IMR-90 (cell line): ENCODE measurements at regions not wholly inside any gene's neighbourhood (a gene's known extent, or its start where the extent isn't known, plus 50 kb on each side); places are given as distances from the start of the nearest gene placed in this dataset.

Experiments
- ATAC-seq: fragments of 200-7000 bp; cut with Tn5 transposase; 2 replicates; pipeline ENCODE4 v1.9.1; 2020; ENCODE audit warnings: low read depth, mild to moderate bottlenecking, moderate library complexity
- BruUV-seq: library from RNA; stranded (reverse); fragments of 400-500 nt; replicated peaks from 2 replicates; lab custom pipeline; 2021; lab: Mats Ljungman, UMichigan
- CTCF ChIA-PET: fragments of 300-600 bp; formaldehyde crosslinking; extraction: SDS; loops from one replicate; lab custom pipeline; 2021; ENCODE audit warnings: antibody characterized with exemption; lab: Yijun Ruan, JAX
- POLR2A ChIA-PET: fragments of 300-600 bp; sonication (Branson Sonifier 250); formaldehyde crosslinking; loops from one replicate; lab custom pipeline; 2022; ENCODE audit warnings: antibody characterized with exemption; ENCODE audit not compliant: unreplicated experiment; lab: Charles Lee
- DNase-seq: peaks from one replicate; pipeline ENCODE4 v3.0.0; 2013
- H2AFZ ChIP-seq: replicated peaks from 2 replicates; pipeline ENCODE3; 2013; ENCODE audit warnings: low read length, mild to moderate bottlenecking; ENCODE audit not compliant: poor library complexity
- H2AK5ac ChIP-seq: 2 replicates; pipeline ENCODE4 v1.6.1; 2013; ENCODE audit warnings: low read depth, low read length, inconsistent platforms
- H2AK9ac ChIP-seq: replicated peaks from 2 replicates; pipeline ENCODE3; 2013; ENCODE audit warnings: mild to moderate bottlenecking, low read depth, low read length, moderate library complexity; ENCODE audit not compliant: poor library complexity
- H2BK120ac ChIP-seq: 2 replicates; pipeline ENCODE4 v1.6.1; 2013; ENCODE audit warnings: low read depth, low read length, inconsistent platforms
- H2BK15ac ChIP-seq: 3 replicates; pipeline ENCODE4 v1.6.1; 2013; ENCODE audit warnings: low read depth, low read length, inconsistent platforms
- H2BK20ac ChIP-seq: 2 replicates; pipeline ENCODE4 v1.6.1; 2013; ENCODE audit warnings: low read depth, mild to moderate bottlenecking, inconsistent platforms, low read length, moderate library complexity
- H2BK5ac ChIP-seq: 2 replicates; pipeline ENCODE4 v1.6.1; 2013; ENCODE audit warnings: mild to moderate bottlenecking, low read depth, low read length, inconsistent platforms; ENCODE audit not compliant: poor library complexity, severe bottlenecking
- H3K14ac ChIP-seq: replicated peaks from 2 replicates; pipeline ENCODE4 v1.6.1; 2013; ENCODE audit warnings: low read depth, low read length, inconsistent platforms
- H3K18ac ChIP-seq: 2 replicates; pipeline ENCODE4 v1.6.1; 2013; ENCODE audit warnings: low read depth, low read length, control low read depth
- H3K23ac ChIP-seq: 2 replicates; pipeline ENCODE4 v1.6.1; 2013; ENCODE audit warnings: low read depth, low read length, inconsistent platforms
- H3K27ac ChIP-seq: 2 replicates; pipeline ENCODE4 v1.5.1; 2013; ENCODE audit warnings: mild to moderate bottlenecking, control low read depth, low read length; ENCODE audit not compliant: insufficient read depth
- H3K27me3 ChIP-seq: 2 replicates; pipeline ENCODE4 v1.6.1; 2013; ENCODE audit warnings: low read length; ENCODE audit not compliant: control insufficient read depth, insufficient read depth
- H3K36me3 ChIP-seq: 2 replicates; pipeline ENCODE4 v1.6.1; 2013; ENCODE audit warnings: low read length, mixed read lengths; ENCODE audit not compliant: control insufficient read depth, insufficient read depth
- H3K4ac ChIP-seq: 2 replicates; pipeline ENCODE4 v1.6.1; 2013; ENCODE audit warnings: low read depth, low read length, inconsistent platforms
- H3K4me1 ChIP-seq: 2 replicates; pipeline ENCODE4 v1.6.1; 2013; ENCODE audit warnings: low read length, mixed read lengths; ENCODE audit not compliant: control insufficient read depth, insufficient read depth
- H3K4me2 ChIP-seq: 2 replicates; pipeline ENCODE4 v1.6.1; 2013; ENCODE audit warnings: low read depth, mild to moderate bottlenecking, control low read depth, low read length, moderate library complexity
- H3K4me3 ChIP-seq: 2 replicates; pipeline ENCODE4 v1.5.1; 2013; ENCODE audit warnings: low read depth, mild to moderate bottlenecking, control low read depth, low read length, moderate library complexity; ENCODE audit not compliant: insufficient read depth
- H3K56ac ChIP-seq: 2 replicates; pipeline ENCODE4 v1.6.1; 2013; ENCODE audit warnings: low read length, inconsistent platforms; ENCODE audit not compliant: insufficient read depth; ENCODE audit errors: extremely low read depth
- H3K79me1 ChIP-seq, 2 experiments: 2 replicates each; pipeline ENCODE4 v1.6.1; 2013; ENCODE audit warnings: low read length in 2 of 2, inconsistent platforms in 1 of 2, low read depth in 1 of 2
- H3K9ac ChIP-seq: 2 replicates; pipeline ENCODE4 v1.6.1; 2013; ENCODE audit warnings: low read depth, low read length, control low read depth
- H3K9me1 ChIP-seq: 2 replicates; pipeline ENCODE4 v1.6.1; 2013; ENCODE audit warnings: low read length, inconsistent platforms; ENCODE audit not compliant: insufficient read depth
- H3K9me3 ChIP-seq: 2 replicates; pipeline ENCODE4 v1.6.1; 2013; ENCODE audit warnings: low read length; ENCODE audit not compliant: control insufficient read depth, insufficient read depth
- H4K20me1 ChIP-seq: 2 replicates; pipeline ENCODE4 v1.6.1; 2013; ENCODE audit warnings: low read length, inconsistent platforms; ENCODE audit not compliant: insufficient read depth
- H4K5ac ChIP-seq: 2 replicates; pipeline ENCODE4 v1.6.1; 2013; ENCODE audit warnings: mild to moderate bottlenecking, low read depth, low read length, control low read depth
- H4K8ac ChIP-seq, 2 experiments: 2 replicates each; pipeline ENCODE4 v1.6.1; 2013; ENCODE audit warnings: low read depth in 2 of 2, low read length in 2 of 2, control low read depth in 1 of 2, inconsistent platforms in 1 of 2
- H4K91ac ChIP-seq: 2 replicates; pipeline ENCODE4 v1.6.1; 2013; ENCODE audit warnings: low read depth, low read length, inconsistent platforms; ENCODE audit not compliant: insufficient read depth
- BHLHE40 ChIP-seq: fragments of 150-350 bp; IDR thresholded peaks from 2 replicates; pipeline ENCODE4 v1.6.1; 2016; ENCODE audit warnings: mild to moderate bottlenecking, low read depth, low read length
- CEBPB ChIP-seq: IDR thresholded peaks from 2 replicates; pipeline ENCODE4 v1.6.1; 2012; ENCODE audit warnings: low read depth, low read length, improper control_type of control experiment
- CHD1 ChIP-seq: IDR thresholded peaks from 2 replicates; pipeline ENCODE4 v1.6.1; 2012; ENCODE audit warnings: low read depth, low read length, improper control_type of control experiment
- FOS ChIP-seq: fragments of 150-350 bp; IDR thresholded peaks from 2 replicates; pipeline ENCODE4 v1.6.1; 2016; ENCODE audit warnings: low read depth, low read length
- MAFK ChIP-seq: IDR thresholded peaks from 2 replicates; pipeline ENCODE4 v1.6.1; 2012; ENCODE audit warnings: low read depth, low read length, improper control_type of control experiment
- MAZ ChIP-seq: IDR thresholded peaks from 2 replicates; pipeline ENCODE4 v1.6.1; 2012; ENCODE audit warnings: low read depth, mild to moderate bottlenecking, low read length, improper control_type of control experiment, moderate library complexity, borderline replicate concordance
- MXI1 ChIP-seq: IDR thresholded peaks from 2 replicates; pipeline ENCODE4 v1.6.1; 2012; ENCODE audit warnings: low read depth, mild to moderate bottlenecking, low read length, moderate library complexity, borderline replicate concordance
- NFE2L2 ChIP-seq: fragments of 150-350 bp; IDR thresholded peaks from 2 replicates; pipeline ENCODE4 v1.6.1; 2016; ENCODE audit warnings: low read depth, mild to moderate bottlenecking, low read length
- POLR2A ChIP-seq: IDR thresholded peaks from 2 replicates; pipeline ENCODE4 v1.6.1; 2012; ENCODE audit warnings: mild to moderate bottlenecking, low read depth, low read length
- RAD21 ChIP-seq: IDR thresholded peaks from 2 replicates; pipeline ENCODE4 v1.6.1; 2012; ENCODE audit warnings: low read length, improper control_type of control experiment
- RCOR1 ChIP-seq: IDR thresholded peaks from 2 replicates; pipeline ENCODE4 v1.6.1; 2012; ENCODE audit warnings: mild to moderate bottlenecking, low read length, improper control_type of control experiment; ENCODE audit not compliant: insufficient replicate concordance
- RFX5 ChIP-seq: IDR thresholded peaks from 2 replicates; pipeline ENCODE4 v1.8.0; 2012; ENCODE audit warnings: low read depth, mild to moderate bottlenecking, low read length, moderate library complexity
- SMC3 ChIP-seq: fragments of 150-350 bp; IDR thresholded peaks from 2 replicates; pipeline ENCODE4 v1.6.1; 2016; ENCODE audit warnings: low read depth, mild to moderate bottlenecking, antibody characterized with exemption, low read length, moderate library complexity
- dilution Hi-C: fragments of 300-500 bp; cut with HindIII; formaldehyde crosslinking; loops from one replicate; pipeline ENCODE4 v1.14.3; 2018; ENCODE audit warnings: low sequenced_read_pairs; ENCODE audit not compliant: unreplicated experiment
- in situ Hi-C: fragments of 300-500 bp; cut with MboI; formaldehyde crosslinking; loops from 3 replicates; pipeline ENCODE4 v1.14.3; 2019; ENCODE audit warnings: low sequenced_read_pairs, inconsistent platforms, mixed read lengths
- intact Hi-C: fragments of 100-400 bp; cut with micrococcal nuclease; formaldehyde crosslinking; loops from 2 replicates; pipeline ENCODE4 v1.10.0; 2022
- TF ChIP-seq, protein P1 (sequence below): fragments of 150-350 bp; IDR thresholded peaks from 2 replicates; pipeline ENCODE4 v1.6.1; 2016; ENCODE audit warnings: low read depth, mild to moderate bottlenecking, low read length, moderate library complexity, borderline replicate concordance
- TF ChIP-seq, protein P2 (sequence below): conservative IDR thresholded peaks from 2 replicates; pipeline ENCODE4 v1.5.1; 2012; ENCODE audit warnings: mild to moderate bottlenecking, low read depth, low read length, improper control_type of control experiment
- TF ChIP-seq, protein P3 (sequence below): fragments of 150-350 bp; IDR thresholded peaks from 2 replicates; pipeline ENCODE4 v1.6.1; 2017; ENCODE audit warnings: mild to moderate bottlenecking, antibody characterized with exemption, low read length, low read depth

DNA sequence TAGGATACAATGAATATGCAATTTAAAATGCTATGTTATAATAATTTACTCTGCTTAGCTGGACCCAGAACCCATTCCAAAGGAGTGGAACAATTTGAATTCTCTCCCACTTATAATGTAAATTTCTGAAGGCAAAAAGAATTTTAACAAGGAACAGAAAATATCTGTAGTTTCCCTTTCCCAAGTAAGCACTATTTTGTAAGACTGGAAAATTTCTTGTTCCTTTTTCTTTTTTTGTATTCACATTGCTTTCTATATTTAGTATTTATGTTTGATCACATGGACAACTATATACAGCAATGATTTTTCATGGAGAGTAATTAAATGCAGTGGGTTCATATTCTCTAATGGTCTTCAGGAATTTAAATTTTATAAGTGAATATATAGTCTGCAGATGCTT is 127.4 kb downstream of the GPR85 start:
- Histone ChIP-seq H3K9me1 (no peaks in the 10 kb centered on the region), H4K5ac (no peak overlapping the region), H2BK5ac (no peak overlapping the region), H3K4ac (no peak overlapping the region), H3K4me2 (no peak overlapping the region), H2BK120ac (no peak overlapping the region), H3K14ac (no peak overlapping the region), H2BK15ac (no peak overlapping the region), H3K27me3 (no peaks in the 10 kb centered on the region), H3K23ac (no peak overlapping the region), H3K56ac (no peak overlapping the region), H2AK9ac (no peak overlapping the region), H3K36me3 (no peaks in the 10 kb centered on the region), H3K9me3 (no peaks in the 10 kb centered on the region), H3K18ac (no peak overlapping the region), H3K9ac (no peak overlapping the region), H2BK20ac (no peak overlapping the region), H4K91ac (no peak overlapping the region), H3K27ac (no peak overlapping the region), H4K8ac (no peak overlapping the region), H2AK5ac (no peak overlapping the region), H3K4me1 (no peaks in the 10 kb centered on the region), H4K20me1 (no peaks in the 10 kb centered on the region), H3K79me1 (no peaks in the 10 kb centered on the region), H2AFZ (no peak overlapping the region), H3K4me3 (no peak overlapping the region)
- dilution Hi-C loops: no loop called here
- DNase-seq (no peak), ATAC-seq (no peak)
- in situ Hi-C loops: no loop called here
- intact Hi-C loops: no loop called here
- TF ChIP-seq, protein P1, sequence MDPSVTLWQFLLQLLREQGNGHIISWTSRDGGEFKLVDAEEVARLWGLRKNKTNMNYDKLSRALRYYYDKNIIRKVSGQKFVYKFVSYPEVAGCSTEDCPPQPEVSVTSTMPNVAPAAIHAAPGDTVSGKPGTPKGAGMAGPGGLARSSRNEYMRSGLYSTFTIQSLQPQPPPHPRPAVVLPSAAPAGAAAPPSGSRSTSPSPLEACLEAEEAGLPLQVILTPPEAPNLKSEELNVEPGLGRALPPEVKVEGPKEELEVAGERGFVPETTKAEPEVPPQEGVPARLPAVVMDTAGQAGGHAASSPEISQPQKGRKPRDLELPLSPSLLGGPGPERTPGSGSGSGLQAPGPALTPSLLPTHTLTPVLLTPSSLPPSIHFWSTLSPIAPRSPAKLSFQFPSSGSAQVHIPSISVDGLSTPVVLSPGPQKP: no peak
- TF ChIP-seq RFX5 (no peak), NFE2L2 (no peak), MAFK (no peak), FOS (no peak), RAD21 (no peak), SMC3 (no peak), CEBPB (no peak), POLR2A (no peak), BHLHE40 (no peak), MAZ (no peak), RCOR1 (no peak), MXI1 (no peak), CHD1 (no peak)
- TF ChIP-seq, protein P2, sequence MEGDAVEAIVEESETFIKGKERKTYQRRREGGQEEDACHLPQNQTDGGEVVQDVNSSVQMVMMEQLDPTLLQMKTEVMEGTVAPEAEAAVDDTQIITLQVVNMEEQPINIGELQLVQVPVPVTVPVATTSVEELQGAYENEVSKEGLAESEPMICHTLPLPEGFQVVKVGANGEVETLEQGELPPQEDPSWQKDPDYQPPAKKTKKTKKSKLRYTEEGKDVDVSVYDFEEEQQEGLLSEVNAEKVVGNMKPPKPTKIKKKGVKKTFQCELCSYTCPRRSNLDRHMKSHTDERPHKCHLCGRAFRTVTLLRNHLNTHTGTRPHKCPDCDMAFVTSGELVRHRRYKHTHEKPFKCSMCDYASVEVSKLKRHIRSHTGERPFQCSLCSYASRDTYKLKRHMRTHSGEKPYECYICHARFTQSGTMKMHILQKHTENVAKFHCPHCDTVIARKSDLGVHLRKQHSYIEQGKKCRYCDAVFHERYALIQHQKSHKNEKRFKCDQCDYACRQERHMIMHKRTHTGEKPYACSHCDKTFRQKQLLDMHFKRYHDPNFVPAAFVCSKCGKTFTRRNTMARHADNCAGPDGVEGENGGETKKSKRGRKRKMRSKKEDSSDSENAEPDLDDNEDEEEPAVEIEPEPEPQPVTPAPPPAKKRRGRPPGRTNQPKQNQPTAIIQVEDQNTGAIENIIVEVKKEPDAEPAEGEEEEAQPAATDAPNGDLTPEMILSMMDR: no peak
- TF ChIP-seq, protein P3, sequence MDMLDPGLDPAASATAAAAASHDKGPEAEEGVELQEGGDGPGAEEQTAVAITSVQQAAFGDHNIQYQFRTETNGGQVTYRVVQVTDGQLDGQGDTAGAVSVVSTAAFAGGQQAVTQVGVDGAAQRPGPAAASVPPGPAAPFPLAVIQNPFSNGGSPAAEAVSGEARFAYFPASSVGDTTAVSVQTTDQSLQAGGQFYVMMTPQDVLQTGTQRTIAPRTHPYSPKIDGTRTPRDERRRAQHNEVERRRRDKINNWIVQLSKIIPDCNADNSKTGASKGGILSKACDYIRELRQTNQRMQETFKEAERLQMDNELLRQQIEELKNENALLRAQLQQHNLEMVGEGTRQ: no peak
- BruUV-seq: no TSS peak
- ChIA-PET CTCF (no interaction called here), POLR2A (no interaction called here)
